CD4-positive, alpha-beta T cell (primary cell): ENCODE measurements at regions not wholly inside any gene's neighbourhood (a gene's known extent, or its start where the extent isn't known, plus 50 kb on each side); places are given as distances from the start of the nearest gene placed in this dataset.

Experiments used
- ATAC-seq: fragments of 200-7000 bp; cut with Tn5 transposase; one replicate; pipeline ENCODE4 v1.10.0; 2022; ENCODE audit warnings: mild to moderate bottlenecking; ENCODE audit not compliant: poor library complexity
- CTCF ChIA-PET: fragments of 350-600 bp; sonication (Branson Sonifier 250); formaldehyde crosslinking; loops from one replicate; lab custom pipeline; 2021; ENCODE audit warnings: antibody characterized with exemption, inconsistent platforms; lab: Charles Lee
- POLR2A ChIA-PET: fragments of 350-600 bp; sonication (Branson Sonifier 250); formaldehyde crosslinking; loops from one replicate; lab custom pipeline; 2021; ENCODE audit warnings: antibody characterized with exemption, inconsistent platforms; lab: Charles Lee
- DNase-seq, 14 experiments: peaks; one replicate each; pipeline ENCODE4 v3.0.0-alpha.2; 2013 to 2020; ENCODE audit warnings: mixed read lengths in 2 of 14
- H3K27ac ChIP-seq, 2 donors: one replicate each; pipeline versions ENCODE4 v1.5.1 to v1.7.0; 2013; ENCODE audit warnings: low read length in 2 of 2, low read depth in 1 of 2, mild to moderate bottlenecking in 1 of 2
- H3K27me3 ChIP-seq, 2 experiments: 1 replicate in 1 of 2; 2 replicates in 1 of 2; pipeline versions ENCODE4 v1.6.1 to v1.7.0; 2013; ENCODE audit warnings: low read length in 2 of 2, control low read depth in 1 of 2, mild to moderate bottlenecking in 1 of 2, moderate library complexity in 1 of 2; ENCODE audit not compliant: insufficient read depth in 2 of 2, control insufficient read depth in 1 of 2
- H3K36me3 ChIP-seq: one replicate; pipeline ENCODE4 v1.6.1; 2013; ENCODE audit warnings: low read length, control low read depth; ENCODE audit not compliant: insufficient read depth
- H3K4me1 ChIP-seq: one replicate; pipeline ENCODE4 v1.6.1; 2013; ENCODE audit warnings: low read length, control low read depth; ENCODE audit not compliant: insufficient read depth
- H3K4me3 ChIP-seq: one replicate; pipeline ENCODE4 v1.5.1; 2013; ENCODE audit warnings: mild to moderate bottlenecking, low read length, moderate library complexity
- H3K9me3 ChIP-seq, 2 experiments: 1 replicate in 1 of 2; 2 replicates in 1 of 2; pipeline versions ENCODE4 v1.6.1 to v1.7.0; 2013; ENCODE audit warnings: low read length in 2 of 2, mild to moderate bottlenecking in 2 of 2, control low read depth in 1 of 2, moderate library complexity in 1 of 2; ENCODE audit not compliant: control insufficient read depth in 1 of 2, insufficient read depth in 1 of 2
- H3K27ac Mint-ChIP-seq: one replicate; pipeline ENCODE4 v1.8.0; 2020; ENCODE audit warnings: mixed read lengths
- H3K27me3 Mint-ChIP-seq: one replicate; pipeline ENCODE4 v1.8.0; 2021; ENCODE audit warnings: mixed read lengths
- H3K36me3 Mint-ChIP-seq: one replicate; pipeline ENCODE4 v1.8.0; 2021; ENCODE audit warnings: low read depth, mixed read lengths
- H3K4me1 Mint-ChIP-seq: one replicate; pipeline ENCODE4 v1.8.0; 2021; ENCODE audit warnings: low read depth, mixed read lengths
- H3K4me3 Mint-ChIP-seq: one replicate; pipeline ENCODE4 v1.8.0; 2020; ENCODE audit warnings: mild to moderate bottlenecking, mixed read lengths
- H3K9me3 Mint-ChIP-seq: one replicate; pipeline ENCODE4 v1.8.0; 2020; ENCODE audit warnings: mixed read lengths
- intact Hi-C, 2 experiments: fragments of 100-400 bp; cut with DNase I in 1 of 2; cut with micrococcal nuclease in 1 of 2; formaldehyde crosslinking; loops; one replicate each; pipeline versions ENCODE4 v1.15.1 to v1.9.0; 2023 to 2025; cut with DNase I, micrococcal nuclease
- TF ChIP-seq, protein P1 (sequence below): fragments of 200-600 bp; IDR thresholded peaks from one replicate; pipeline ENCODE4 v1.8.0; 2022; ENCODE audit warnings: antibody characterized with exemption, mild to moderate bottlenecking

DNA sequence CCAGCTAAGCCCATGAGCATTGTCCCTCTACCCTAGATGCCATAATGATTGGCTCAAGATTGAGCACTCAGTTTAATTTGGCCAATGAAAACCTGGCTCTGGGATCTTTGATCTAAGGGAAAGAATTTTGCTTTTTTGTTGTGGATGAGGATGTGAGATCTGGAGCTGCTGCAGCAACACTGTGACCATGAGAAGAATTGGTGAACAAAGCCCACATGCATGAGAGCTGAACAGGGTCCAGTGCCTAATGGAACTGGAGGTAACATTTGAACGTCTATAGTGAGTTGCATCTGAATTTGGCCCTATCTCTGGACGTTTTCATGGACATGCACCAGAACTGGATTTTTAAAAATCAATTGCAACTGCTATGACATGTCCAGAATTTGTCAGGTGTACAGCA is 338.6 kb downstream of the AACS start:
- POLR2A ChIA-PET, result no interaction called here
- peaks cover 3 to 5% of the 10 kb centered on the region in 2 experiments for H3K27me3 ChIP-seq
- H3K27me3 Mint-ChIP-seq, result peaks cover 37% of the 10 kb centered on the region
- no peaks in the 10 kb centered on the region for H3K4me1 ChIP-seq
- no peak for DNase-seq
- no peak overlapping the region for H3K27ac ChIP-seq
- peaks cover 3% of the 10 kb centered on the region for H3K9me3 Mint-ChIP-seq
- CTCF ChIA-PET, result no interaction called here
- intact Hi-C loops, result no loop called here
- no peak for ATAC-seq
- no peaks in the 10 kb centered on the region for H3K36me3 ChIP-seq
- no peaks in the 10 kb centered on the region for H3K4me1 Mint-ChIP-seq
- H3K9me3 ChIP-seq, result peaks cover 1 to 4% of the 10 kb centered on the region in 2 experiments
- no peaks in the 10 kb centered on the region for H3K36me3 Mint-ChIP-seq
- TF ChIP-seq, protein P1, sequence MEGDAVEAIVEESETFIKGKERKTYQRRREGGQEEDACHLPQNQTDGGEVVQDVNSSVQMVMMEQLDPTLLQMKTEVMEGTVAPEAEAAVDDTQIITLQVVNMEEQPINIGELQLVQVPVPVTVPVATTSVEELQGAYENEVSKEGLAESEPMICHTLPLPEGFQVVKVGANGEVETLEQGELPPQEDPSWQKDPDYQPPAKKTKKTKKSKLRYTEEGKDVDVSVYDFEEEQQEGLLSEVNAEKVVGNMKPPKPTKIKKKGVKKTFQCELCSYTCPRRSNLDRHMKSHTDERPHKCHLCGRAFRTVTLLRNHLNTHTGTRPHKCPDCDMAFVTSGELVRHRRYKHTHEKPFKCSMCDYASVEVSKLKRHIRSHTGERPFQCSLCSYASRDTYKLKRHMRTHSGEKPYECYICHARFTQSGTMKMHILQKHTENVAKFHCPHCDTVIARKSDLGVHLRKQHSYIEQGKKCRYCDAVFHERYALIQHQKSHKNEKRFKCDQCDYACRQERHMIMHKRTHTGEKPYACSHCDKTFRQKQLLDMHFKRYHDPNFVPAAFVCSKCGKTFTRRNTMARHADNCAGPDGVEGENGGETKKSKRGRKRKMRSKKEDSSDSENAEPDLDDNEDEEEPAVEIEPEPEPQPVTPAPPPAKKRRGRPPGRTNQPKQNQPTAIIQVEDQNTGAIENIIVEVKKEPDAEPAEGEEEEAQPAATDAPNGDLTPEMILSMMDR, result no peak
- H3K27ac Mint-ChIP-seq, result no peak overlapping the region
- no peak overlapping the region for H3K4me3 ChIP-seq
- no peak overlapping the region for H3K4me3 Mint-ChIP-seq

DNA sequence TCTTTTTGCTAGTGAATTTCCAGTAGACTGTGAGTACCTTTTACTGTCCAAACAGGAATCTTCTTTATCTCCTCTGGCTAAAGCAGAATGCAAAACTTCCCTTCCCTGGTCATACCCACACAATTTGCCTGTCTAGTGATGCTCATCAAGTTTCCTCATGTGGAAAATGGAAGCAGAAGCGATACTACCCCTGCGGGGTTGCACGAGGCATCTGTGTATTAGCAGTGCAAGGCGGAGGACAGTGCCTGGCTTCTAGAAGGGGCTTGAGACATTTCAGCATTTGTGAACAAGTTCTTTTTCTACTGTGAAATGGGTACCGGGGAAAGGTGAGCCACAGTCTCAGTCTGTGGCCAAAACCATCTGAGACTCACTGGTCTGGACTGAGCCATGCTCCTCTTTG is 340.9 kb downstream of the AACS start:
- Histone ChIP-seq H3K9me3 (peaks cover 4 to 6% of the 10 kb centered on the region in 2 experiments), H3K27me3 (peaks cover 3 to 5% of the 10 kb centered on the region in 2 experiments), H3K36me3 (no peaks in the 10 kb centered on the region), H3K4me1 (no peaks in the 10 kb centered on the region), H3K4me3 (no peak overlapping the region), H3K27ac (no peak overlapping the region)
- Mint-ChIP-seq H3K4me3 (no peak overlapping the region), H3K27ac (no peak overlapping the region), H3K36me3 (no peaks in the 10 kb centered on the region), H3K27me3 (peaks cover 32% of the 10 kb centered on the region), H3K9me3 (peaks cover 3% of the 10 kb centered on the region), H3K4me1 (no peaks in the 10 kb centered on the region)
- ChIA-PET POLR2A (no interaction called here), CTCF (no interaction called here)
- ATAC-seq (no peak), DNase-seq (no peak)
- TF ChIP-seq, protein P1, result no peak
- intact Hi-C loops, result no loop called here

DNA sequence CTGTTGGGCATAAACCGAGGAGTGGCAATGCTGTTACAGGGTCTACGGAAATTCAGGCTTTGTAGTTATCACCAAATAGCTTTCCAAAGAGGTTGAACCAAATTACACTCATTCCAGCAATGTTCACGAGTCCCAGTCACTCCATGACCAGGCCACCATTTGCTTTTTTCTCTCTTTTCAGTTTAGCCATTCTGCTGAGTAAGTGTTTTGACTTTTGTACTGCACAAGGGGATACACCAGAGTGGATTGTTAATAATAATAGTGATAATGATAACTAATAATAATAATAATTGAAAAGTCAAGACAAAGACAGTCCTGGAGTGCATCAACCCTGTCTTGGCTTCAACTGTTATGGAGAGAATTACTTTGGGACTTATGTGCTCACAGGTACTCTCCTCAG is 343.5 kb downstream of the AACS start:
- H3K9me3 ChIP-seq, result peaks cover 0 to 16% of the 10 kb centered on the region in 2 experiments
- Mint-ChIP-seq H3K9me3 (peaks cover 5% of the 10 kb centered on the region), H3K27ac (no peak overlapping the region), H3K27me3 (peaks cover 27% of the 10 kb centered on the region), H3K4me1 (no peaks in the 10 kb centered on the region), H3K4me3 (no peak overlapping the region), H3K36me3 (no peaks in the 10 kb centered on the region)
- intact Hi-C loops, result no loop called here
- DNase-seq, result no peak
- H3K27ac ChIP-seq, result no peak overlapping the region
- no peaks in the 10 kb centered on the region for H3K36me3 ChIP-seq
- CTCF ChIA-PET, result no interaction called here
- ATAC-seq, result no peak
- no peak overlapping the region for H3K4me3 ChIP-seq
- no peaks in the 10 kb centered on the region for H3K4me1 ChIP-seq
- POLR2A ChIA-PET, result no interaction called here
- TF ChIP-seq, protein P1, result no peak
- H3K27me3 ChIP-seq, result peaks cover 3 to 5% of the 10 kb centered on the region in 2 experiments
